IPS-NIHi11 (cell line): ENCODE measurements at regions not wholly inside any gene's neighbourhood (a gene's known extent, or its start where the extent isn't known, plus 50 kb on each side); places are given as distances from the start of the nearest gene placed in this dataset.

Experiments
- DNase-seq: peaks from one replicate; pipeline ENCODE4 v3.0.0; 2012; ENCODE audit warnings: mixed read lengths, low spot score

GRCh38 chr6:168773788-168774187, 332.8 kb downstream of the SMOC2 start:
- no peak for DNase-seq

- no peak for DNase-seq
Observed at GRCh38 chr6:168765752-168766151, 324.8 kb downstream of the SMOC2 start.

GRCh38 chr6:168756009-168756634, 315.1 kb downstream of the SMOC2 start:
- no peak for DNase-seq

GRCh38 chr6:168746643-168747042, 305.7 kb downstream of the SMOC2 start:
- no peak for DNase-seq

- no peak for DNase-seq
Observed at GRCh38 chr6:168746013-168746412, 305.0 kb downstream of the SMOC2 start.

GRCh38 chr6:168744861-168745260, 303.9 kb downstream of the SMOC2 start:
- no peak for DNase-seq

- DNase-seq: no peak
Observed at GRCh38 chr6:168741942-168742782, 301.2 kb downstream of the SMOC2 start.

GRCh38 chr6:168741305-168741704, 300.3 kb downstream of the SMOC2 start:
- no peak for DNase-seq

GRCh38 chr6:168739381-168739780, 298.4 kb downstream of the SMOC2 start:
- DNase-seq: no peak

GRCh38 chr6:168737481-168737880, 296.5 kb downstream of the SMOC2 start:
- DNase-seq: no peak

- DNase-seq: no peak
Observed at GRCh38 chr6:168737014-168737413, 296.0 kb downstream of the SMOC2 start.

- no peak for DNase-seq
Observed at GRCh38 chr6:168736039-168736438, 295.1 kb downstream of the SMOC2 start.

GRCh38 chr6:168735268-168735949, 294.4 kb downstream of the SMOC2 start:
- DNase-seq: no peak

- no peak for DNase-seq
Observed at GRCh38 chr6:168734523-168734922, 293.5 kb downstream of the SMOC2 start.

- DNase-seq: no peak
Observed at GRCh38 chr6:168732676-168733075, 291.7 kb downstream of the SMOC2 start.

GRCh38 chr6:168730931-168731716, 290.1 kb downstream of the SMOC2 start:
- DNase-seq: no peak

- DNase-seq: no peak
Observed at GRCh38 chr6:168728056-168728455, 287.1 kb downstream of the SMOC2 start.

GRCh38 chr6:168726312-168726856, 285.4 kb downstream of the SMOC2 start:
- no peak for DNase-seq

- DNase-seq: no peak
Observed at GRCh38 chr6:168725802-168726201, 284.8 kb downstream of the SMOC2 start.

GRCh38 chr6:168724669-168725570, 283.9 kb downstream of the SMOC2 start:
- DNase-seq: no peak

- no peak for DNase-seq
Observed at GRCh38 chr6:168724033-168724432, 283.0 kb downstream of the SMOC2 start.
